GM13976 (cell line): ENCODE measurements at regions not wholly inside any gene's neighbourhood (a gene's known extent, or its start where the extent isn't known, plus 50 kb on each side); places are given as distances from the start of the nearest gene placed in this dataset.

ENCODE experiments used
- DNase-seq: peaks from one replicate; pipeline ENCODE4 v3.0.0; 2012; ENCODE audit warnings: low spot score
- CTCF ChIP-seq: IDR thresholded peaks from 2 replicates; pipeline ENCODE4 v1.5.1; 2012; ENCODE audit warnings: borderline replicate concordance, mild to moderate bottlenecking; ENCODE audit not compliant: insufficient read depth; ENCODE audit errors: extremely low read depth, missing control alignments, control extremely low read depth
- in situ Hi-C: fragments of 300-500 bp; cut with MboI; formaldehyde crosslinking; loops from one replicate; pipeline ENCODE4 v1.12.0; 2022; ENCODE audit warnings: low sequenced_read_pairs, mixed read lengths, inconsistent platforms; ENCODE audit not compliant: unreplicated experiment

- no peak for TF ChIP-seq CTCF
- DNase-seq: peak; percentile 9
- in situ Hi-C loops: no loop called here
Observed at GRCh38 chr5:89397096-89397495, 514.1 kb upstream of the MEF2C start.

DNA sequence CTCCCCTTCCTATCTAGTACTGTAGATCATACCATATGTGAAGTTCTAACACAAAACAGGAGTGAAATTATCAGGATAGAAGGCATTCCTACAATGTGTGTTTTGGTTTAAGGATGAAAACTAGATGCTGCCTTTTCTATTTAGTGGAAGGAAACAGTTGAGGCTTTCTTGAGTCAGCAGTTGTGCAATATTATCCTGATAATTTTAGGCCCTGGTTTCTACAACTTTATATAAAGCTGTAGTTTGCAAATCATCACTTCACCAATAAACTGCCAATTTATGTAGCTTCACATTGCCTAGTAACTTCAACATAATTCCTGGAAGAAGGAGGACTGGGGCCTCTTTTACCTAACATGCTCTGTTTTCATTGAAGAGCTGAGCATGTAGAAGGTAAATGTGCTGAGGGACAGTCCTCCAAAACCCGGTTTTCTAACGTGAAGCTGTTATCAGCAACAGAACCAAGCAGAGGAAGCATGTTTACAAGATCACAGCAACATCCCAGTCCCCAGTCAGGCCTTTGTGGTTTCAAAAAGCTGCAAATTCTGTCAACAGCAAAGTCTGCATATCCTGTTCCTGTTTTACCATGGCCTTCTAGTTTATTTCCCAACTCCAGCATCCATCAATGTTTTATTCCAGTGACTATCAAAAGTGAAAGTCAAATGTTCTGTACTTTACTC lies 513.4 kb upstream of the MEF2C start:
- DNase-seq: no peak
- no peak for TF ChIP-seq CTCF
- in situ Hi-C loops: no loop called here

GRCh38 chr5:89395111-89395510 lies 512.1 kb upstream of the MEF2C start:
- in situ Hi-C loops: no loop called here
- TF ChIP-seq CTCF: no peak
- DNase-seq: no peak

GRCh38 chr5:89388872-89389271 lies 505.9 kb upstream of the MEF2C start:
- TF ChIP-seq CTCF: no peak
- DNase-seq: no peak
- in situ Hi-C loops: no loop called here

DNA sequence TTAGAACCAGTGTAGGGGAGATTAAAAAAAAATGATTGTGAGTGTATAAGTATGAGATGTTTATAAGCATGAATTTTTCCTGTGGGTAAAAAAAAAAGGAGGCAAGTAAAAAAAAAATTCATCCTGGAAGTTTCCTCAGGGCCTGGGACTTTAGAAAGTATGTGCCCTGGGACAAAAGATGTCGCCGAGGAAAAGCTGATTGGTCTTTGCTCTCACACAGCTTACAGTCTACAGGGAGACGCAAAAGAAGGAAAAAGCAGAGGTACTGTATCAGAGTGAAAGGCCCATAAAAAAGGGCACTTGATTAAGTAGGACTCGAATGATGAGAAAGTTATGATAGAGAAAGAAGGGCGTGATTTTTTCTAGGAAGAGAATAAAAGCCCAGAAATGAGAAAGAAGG lies 501.4 kb upstream of the MEF2C start:
- in situ Hi-C loops: no loop called here
- DNase-seq: no peak
- no peak for TF ChIP-seq CTCF

DNA sequence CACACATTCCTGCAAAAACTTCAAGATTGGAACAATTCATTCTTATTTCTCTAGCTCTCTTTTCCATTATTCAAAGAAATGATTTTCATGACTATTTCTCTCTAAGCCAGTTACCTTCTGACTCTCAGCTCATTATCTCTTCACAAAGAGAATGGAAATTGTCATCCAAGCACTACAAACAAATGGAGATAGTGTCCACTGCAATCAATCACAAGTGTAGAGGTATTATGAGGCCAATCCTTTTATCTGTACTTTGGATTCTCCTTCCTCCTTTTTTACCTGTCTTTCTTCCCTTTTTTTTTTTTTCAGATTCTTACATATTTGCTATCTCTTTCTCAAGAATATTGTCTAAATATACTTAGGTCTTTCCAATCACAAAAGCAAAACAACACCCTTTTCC lies 497.7 kb upstream of the MEF2C start:
- in situ Hi-C loops: no loop called here
- no peak for DNase-seq
- no peak for TF ChIP-seq CTCF
